Hepatocyte (in vitro differentiated cells): ENCODE measurements at regions not wholly inside any gene's neighbourhood (a gene's known extent, or its start where the extent isn't known, plus 50 kb on each side); places are given as distances from the start of the nearest gene placed in this dataset.

Experiments used
- EZH2 ChIP-seq: fragments of 200-600 bp; sonication (generic); IDR thresholded peaks from 2 replicates; pipeline ENCODE4 v1.6.1; 2016; ENCODE audit warnings: antibody characterized with exemption, mild to moderate bottlenecking, borderline replicate concordance
- EZH2phosphoT487 ChIP-seq: fragments of 200-600 bp; sonication (generic); IDR thresholded peaks from one replicate; pipeline ENCODE4 v1.6.1; 2018; ENCODE audit warnings: antibody characterized with exemption, mild to moderate bottlenecking, low read depth, moderate library complexity; ENCODE audit not compliant: unreplicated experiment, severe bottlenecking
- TF ChIP-seq, protein P1 (sequence below): fragments of 200-600 bp; sonication (generic); IDR thresholded peaks from 2 replicates; pipeline ENCODE4 v1.5.1; 2016; ENCODE audit warnings: antibody characterized with exemption, mild to moderate bottlenecking; ENCODE audit not compliant: poor library complexity

DNA sequence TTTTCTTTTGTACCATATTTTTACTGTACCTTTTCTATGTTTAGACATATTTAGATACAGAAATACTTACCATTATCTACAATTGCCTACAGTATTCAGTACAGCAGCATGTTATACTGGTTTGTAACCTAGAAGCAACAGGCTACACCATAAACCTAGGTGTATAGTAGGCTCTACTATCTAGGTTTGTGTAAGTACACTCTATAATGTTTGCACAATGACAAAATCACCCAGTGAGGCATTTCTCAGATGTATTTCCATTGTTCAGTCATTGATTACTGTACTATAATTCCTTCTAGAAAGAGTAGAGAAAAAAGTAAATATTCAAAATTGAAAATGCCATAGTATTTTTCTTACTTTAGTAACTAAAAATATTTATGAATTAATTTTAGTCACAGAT is 490.1 kb upstream of the REG3G start:
- TF ChIP-seq, protein P1, sequence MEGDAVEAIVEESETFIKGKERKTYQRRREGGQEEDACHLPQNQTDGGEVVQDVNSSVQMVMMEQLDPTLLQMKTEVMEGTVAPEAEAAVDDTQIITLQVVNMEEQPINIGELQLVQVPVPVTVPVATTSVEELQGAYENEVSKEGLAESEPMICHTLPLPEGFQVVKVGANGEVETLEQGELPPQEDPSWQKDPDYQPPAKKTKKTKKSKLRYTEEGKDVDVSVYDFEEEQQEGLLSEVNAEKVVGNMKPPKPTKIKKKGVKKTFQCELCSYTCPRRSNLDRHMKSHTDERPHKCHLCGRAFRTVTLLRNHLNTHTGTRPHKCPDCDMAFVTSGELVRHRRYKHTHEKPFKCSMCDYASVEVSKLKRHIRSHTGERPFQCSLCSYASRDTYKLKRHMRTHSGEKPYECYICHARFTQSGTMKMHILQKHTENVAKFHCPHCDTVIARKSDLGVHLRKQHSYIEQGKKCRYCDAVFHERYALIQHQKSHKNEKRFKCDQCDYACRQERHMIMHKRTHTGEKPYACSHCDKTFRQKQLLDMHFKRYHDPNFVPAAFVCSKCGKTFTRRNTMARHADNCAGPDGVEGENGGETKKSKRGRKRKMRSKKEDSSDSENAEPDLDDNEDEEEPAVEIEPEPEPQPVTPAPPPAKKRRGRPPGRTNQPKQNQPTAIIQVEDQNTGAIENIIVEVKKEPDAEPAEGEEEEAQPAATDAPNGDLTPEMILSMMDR, result no peak
- TF ChIP-seq EZH2 (no peak), EZH2phosphoT487 (no peak)
